Panc1 (cell line): ENCODE measurements at regions not wholly inside any gene's neighbourhood (a gene's known extent, or its start where the extent isn't known, plus 50 kb on each side); places are given as distances from the start of the nearest gene placed in this dataset.

Experiments used
- ATAC-seq: fragments of 200-7000 bp; cut with Tn5 transposase; 2 replicates; pipeline ENCODE4 v1.9.1; 2020; ENCODE audit warnings: mild to moderate bottlenecking, moderate library complexity
- BruUV-seq: library from RNA; stranded (reverse); fragments of 400-500 nt; replicated peaks from 2 replicates; lab custom pipeline; 2021; lab: Mats Ljungman, UMichigan
- CTCF ChIA-PET: fragments of 300-600 bp; sonication (Branson Sonifier 250); formaldehyde crosslinking; loops from one replicate; lab custom pipeline; 2022; ENCODE audit warnings: antibody characterized with exemption; lab: Charles Lee
- POLR2A ChIA-PET: fragments of 300-600 bp; sonication (Branson Sonifier 250); formaldehyde crosslinking; loops from one replicate; lab custom pipeline; 2022; ENCODE audit warnings: antibody characterized with exemption; lab: Charles Lee
- DNase-seq: peaks from one replicate; pipeline ENCODE4 v3.0.0-alpha.2; 2010; ENCODE audit warnings: low read depth, low spot score
- H3K27ac ChIP-seq: 2 replicates; pipeline ENCODE4 v1.5.1; 2011; ENCODE audit warnings: mild to moderate bottlenecking, low read length, inconsistent platforms
- H3K27me3 ChIP-seq: fragments of 200-500 bp; sonication (Bioruptor generic); 2 replicates; pipeline ENCODE4 v1.6.0; 2014; ENCODE audit warnings: low read length, inconsistent platforms; ENCODE audit not compliant: control insufficient read depth, insufficient read depth
- H3K36me3 ChIP-seq: fragments of 200-500 bp; sonication (Bioruptor generic); 2 replicates; pipeline ENCODE4 v1.5.1; 2014; ENCODE audit warnings: inconsistent platforms, mild to moderate bottlenecking, low read length, moderate library complexity; ENCODE audit not compliant: control insufficient read depth, insufficient read depth
- H3K4me1 ChIP-seq: 2 replicates; pipeline ENCODE4 v1.5.1; 2011; ENCODE audit warnings: inconsistent platforms, mild to moderate bottlenecking, low read length, moderate library complexity; ENCODE audit not compliant: control insufficient read depth, insufficient read depth
- H3K4me3 ChIP-seq, 2 experiments: 2 replicates each; pipeline ENCODE4 v1.5.1; 2011 to 2012; ENCODE audit warnings: low read depth in 2 of 2, low read length in 2 of 2, mild to moderate bottlenecking in 2 of 2, inconsistent platforms in 1 of 2, moderate library complexity in 1 of 2
- H3K9me3 ChIP-seq: fragments of 200-500 bp; sonication (Bioruptor generic); 2 replicates; pipeline ENCODE4 v1.5.1; 2014; ENCODE audit warnings: low read depth, mild to moderate bottlenecking, inconsistent platforms, low read length, moderate library complexity; ENCODE audit not compliant: control insufficient read depth, insufficient read depth
- POLR2AphosphoS5 ChIP-seq: IDR thresholded peaks from 2 replicates; pipeline ENCODE4 v1.6.1; 2012; ENCODE audit warnings: mild to moderate bottlenecking, low read depth, low read length, moderate library complexity
- SIN3A ChIP-seq: IDR thresholded peaks from 2 replicates; pipeline ENCODE4 v1.6.1; 2012; ENCODE audit warnings: low read depth, mild to moderate bottlenecking, low read length, moderate library complexity, borderline replicate concordance; ENCODE audit not compliant: insufficient read depth
- TCF7L2 ChIP-seq: IDR thresholded peaks from 2 replicates; pipeline ENCODE4 v1.6.1; 2011; ENCODE audit warnings: mild to moderate bottlenecking, low read depth, low read length, inconsistent platforms
- in situ Hi-C: cut with HindIII; loops from 2 replicates; pipeline ENCODE4 v1.10.0; 2016; ENCODE audit warnings: low sequenced_read_pairs, low pct_unique_long_range_greater_than_20kb
- intact Hi-C: fragments of 100-400 bp; cut with micrococcal nuclease; formaldehyde crosslinking; loops from one replicate; pipeline ENCODE4 v1.10.0; 2022; ENCODE audit not compliant: unreplicated experiment
- TF ChIP-seq, protein P1 (sequence below), 2 experiments: IDR thresholded peaks; 2 replicates each; pipeline ENCODE4 v1.6.1; 2011 to 2012; ENCODE audit warnings: low read depth in 2 of 2, control low read depth in 1 of 2, low read length in 1 of 2, mild to moderate bottlenecking in 1 of 2, moderate library complexity in 1 of 2; ENCODE audit not compliant: insufficient read depth in 1 of 2
- TF ChIP-seq, protein P2 (sequence below): fragments of 450-650 bp; IDR thresholded peaks from 2 replicates; pipeline ENCODE4 v1.5.1; 2017; ENCODE audit warnings: mild to moderate bottlenecking

DNA sequence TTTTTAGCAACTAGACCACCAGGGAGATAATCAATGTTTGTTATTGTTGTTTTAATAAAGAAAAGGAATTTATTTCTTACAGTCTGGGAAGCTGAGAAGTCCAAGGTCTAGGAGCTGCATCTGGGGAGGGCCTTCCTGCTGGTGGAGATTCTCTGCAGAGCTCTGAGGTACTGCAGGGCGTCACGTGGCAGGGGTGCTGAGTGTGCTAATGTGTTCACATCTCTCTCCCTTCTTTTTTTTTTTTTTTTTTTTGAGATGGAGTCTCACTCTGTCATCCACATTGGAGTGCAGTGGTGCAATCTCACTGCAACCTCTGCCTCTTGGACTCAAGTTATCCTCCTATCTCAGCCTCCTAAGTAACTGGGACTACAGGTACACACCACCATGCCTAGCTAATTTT is 150.9 kb upstream of the TRIM24 start:
- BruUV-seq: no TSS peak
- in situ Hi-C loops (no loop called here), intact Hi-C loops (no loop called here)
- POLR2A ChIA-PET: no interaction called here
- Histone ChIP-seq H3K27me3 (no peaks in the 10 kb centered on the region), H3K4me3 (no peak overlapping the region), H3K36me3 (no peaks in the 10 kb centered on the region), H3K27ac (no peak overlapping the region), H3K9me3 (no peaks in the 10 kb centered on the region), H3K4me1 (no peaks in the 10 kb centered on the region)
- TF ChIP-seq, protein P1, sequence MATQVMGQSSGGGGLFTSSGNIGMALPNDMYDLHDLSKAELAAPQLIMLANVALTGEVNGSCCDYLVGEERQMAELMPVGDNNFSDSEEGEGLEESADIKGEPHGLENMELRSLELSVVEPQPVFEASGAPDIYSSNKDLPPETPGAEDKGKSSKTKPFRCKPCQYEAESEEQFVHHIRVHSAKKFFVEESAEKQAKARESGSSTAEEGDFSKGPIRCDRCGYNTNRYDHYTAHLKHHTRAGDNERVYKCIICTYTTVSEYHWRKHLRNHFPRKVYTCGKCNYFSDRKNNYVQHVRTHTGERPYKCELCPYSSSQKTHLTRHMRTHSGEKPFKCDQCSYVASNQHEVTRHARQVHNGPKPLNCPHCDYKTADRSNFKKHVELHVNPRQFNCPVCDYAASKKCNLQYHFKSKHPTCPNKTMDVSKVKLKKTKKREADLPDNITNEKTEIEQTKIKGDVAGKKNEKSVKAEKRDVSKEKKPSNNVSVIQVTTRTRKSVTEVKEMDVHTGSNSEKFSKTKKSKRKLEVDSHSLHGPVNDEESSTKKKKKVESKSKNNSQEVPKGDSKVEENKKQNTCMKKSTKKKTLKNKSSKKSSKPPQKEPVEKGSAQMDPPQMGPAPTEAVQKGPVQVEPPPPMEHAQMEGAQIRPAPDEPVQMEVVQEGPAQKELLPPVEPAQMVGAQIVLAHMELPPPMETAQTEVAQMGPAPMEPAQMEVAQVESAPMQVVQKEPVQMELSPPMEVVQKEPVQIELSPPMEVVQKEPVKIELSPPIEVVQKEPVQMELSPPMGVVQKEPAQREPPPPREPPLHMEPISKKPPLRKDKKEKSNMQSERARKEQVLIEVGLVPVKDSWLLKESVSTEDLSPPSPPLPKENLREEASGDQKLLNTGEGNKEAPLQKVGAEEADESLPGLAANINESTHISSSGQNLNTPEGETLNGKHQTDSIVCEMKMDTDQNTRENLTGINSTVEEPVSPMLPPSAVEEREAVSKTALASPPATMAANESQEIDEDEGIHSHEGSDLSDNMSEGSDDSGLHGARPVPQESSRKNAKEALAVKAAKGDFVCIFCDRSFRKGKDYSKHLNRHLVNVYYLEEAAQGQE (IDR thresholded peaks at IDR 0.05; ENCODE audit: insufficient read depth in 1 of 2, low read depth in 2 of 2, low read length in 1 of 2): no peak
- no peak for TF ChIP-seq SIN3A
- TF ChIP-seq, protein P2, sequence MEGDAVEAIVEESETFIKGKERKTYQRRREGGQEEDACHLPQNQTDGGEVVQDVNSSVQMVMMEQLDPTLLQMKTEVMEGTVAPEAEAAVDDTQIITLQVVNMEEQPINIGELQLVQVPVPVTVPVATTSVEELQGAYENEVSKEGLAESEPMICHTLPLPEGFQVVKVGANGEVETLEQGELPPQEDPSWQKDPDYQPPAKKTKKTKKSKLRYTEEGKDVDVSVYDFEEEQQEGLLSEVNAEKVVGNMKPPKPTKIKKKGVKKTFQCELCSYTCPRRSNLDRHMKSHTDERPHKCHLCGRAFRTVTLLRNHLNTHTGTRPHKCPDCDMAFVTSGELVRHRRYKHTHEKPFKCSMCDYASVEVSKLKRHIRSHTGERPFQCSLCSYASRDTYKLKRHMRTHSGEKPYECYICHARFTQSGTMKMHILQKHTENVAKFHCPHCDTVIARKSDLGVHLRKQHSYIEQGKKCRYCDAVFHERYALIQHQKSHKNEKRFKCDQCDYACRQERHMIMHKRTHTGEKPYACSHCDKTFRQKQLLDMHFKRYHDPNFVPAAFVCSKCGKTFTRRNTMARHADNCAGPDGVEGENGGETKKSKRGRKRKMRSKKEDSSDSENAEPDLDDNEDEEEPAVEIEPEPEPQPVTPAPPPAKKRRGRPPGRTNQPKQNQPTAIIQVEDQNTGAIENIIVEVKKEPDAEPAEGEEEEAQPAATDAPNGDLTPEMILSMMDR: no peak
- TF ChIP-seq POLR2AphosphoS5: no peak
- no peak for TF ChIP-seq TCF7L2
- ATAC-seq (no peak), DNase-seq (no peak)
- CTCF ChIA-PET: no interaction called here

DNA sequence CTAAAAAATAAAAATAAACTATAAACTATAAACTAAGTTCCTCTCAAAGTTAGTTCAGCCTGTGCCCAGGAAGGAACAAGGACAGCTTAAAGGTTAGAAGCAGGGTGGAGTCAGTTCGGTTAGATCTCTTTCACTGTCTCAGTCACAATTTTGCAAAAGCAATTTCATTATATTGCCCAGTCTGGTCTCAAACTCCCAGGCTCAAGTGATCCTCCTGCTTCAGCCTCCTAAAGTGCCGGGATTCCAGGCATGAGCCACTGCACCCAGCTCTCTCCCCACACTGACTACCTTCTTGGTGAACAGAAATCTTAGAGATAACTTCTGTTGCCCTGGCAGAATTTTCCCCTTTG is 146.3 kb upstream of the TRIM24 start:
- Histone ChIP-seq H3K27ac (no peak overlapping the region), H3K4me3 (no peak overlapping the region), H3K27me3 (no peaks in the 10 kb centered on the region), H3K36me3 (no peaks in the 10 kb centered on the region), H3K4me1 (no peaks in the 10 kb centered on the region), H3K9me3 (no peaks in the 10 kb centered on the region)
- ChIA-PET CTCF (no interaction called here), POLR2A (no interaction called here)
- intact Hi-C loops (no loop called here), in situ Hi-C loops (no loop called here)
- BruUV-seq: no TSS peak
- ATAC-seq (no peak), DNase-seq (no peak)
- TF ChIP-seq, protein P1 (IDR thresholded peaks at IDR 0.05; ENCODE audit: insufficient read depth in 1 of 2, low read depth in 2 of 2, low read length in 1 of 2): no peak
